GM19438 (cell line): ENCODE measurements at regions not wholly inside any gene's neighbourhood (a gene's known extent, or its start where the extent isn't known, plus 50 kb on each side); places are given as distances from the start of the nearest gene placed in this dataset.

Experiments used
- ATAC-seq: cut with Tn5 transposase; IDR thresholded peaks from one replicate; pipeline ENCODE4 v1.9.1; 2021; ENCODE audit warnings: low read depth; ENCODE audit not compliant: unreplicated experiment

DNA sequence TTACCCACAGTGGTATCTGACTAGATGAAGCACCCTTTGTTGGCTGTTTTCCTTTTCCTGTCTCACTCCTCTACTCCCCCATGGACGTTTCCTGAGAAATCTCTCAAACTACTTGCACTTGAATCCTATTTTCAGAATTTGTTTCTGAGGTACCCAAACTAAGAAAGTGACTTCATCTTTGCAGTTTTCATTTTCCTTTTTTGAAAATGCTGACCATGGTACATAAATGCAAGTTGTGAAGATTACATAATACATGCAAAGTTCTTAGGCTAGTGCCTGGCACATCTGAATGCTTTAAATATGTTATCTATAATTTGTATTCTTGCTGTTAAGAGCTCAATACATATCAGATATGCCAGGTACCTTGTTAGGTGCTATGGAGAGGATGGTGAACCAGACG is 644.7 kb upstream of the TENM4 start:
- no peak for ATAC-seq

DNA sequence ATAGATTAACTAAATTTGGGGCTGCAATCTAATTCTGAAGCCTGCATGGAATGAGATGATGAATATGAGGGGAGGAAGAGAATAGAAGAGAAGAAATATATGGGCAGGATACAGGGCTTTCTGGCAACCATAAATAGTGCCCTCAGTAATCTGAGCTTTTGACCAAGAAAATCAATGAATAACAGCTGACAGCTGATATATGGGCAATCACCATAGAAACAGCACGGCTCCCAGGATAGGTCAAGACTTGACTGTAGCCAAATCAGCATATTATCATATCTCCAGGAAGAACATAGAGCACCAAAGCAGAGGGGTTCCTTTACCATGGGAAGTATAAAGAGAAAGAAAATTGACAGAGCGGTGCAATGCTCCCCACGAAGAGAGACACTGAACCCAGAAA is 643.8 kb upstream of the TENM4 start:
- no peak for ATAC-seq

- no peak for ATAC-seq
Observed at GRCh38 chr11:80083531-80083951, 642.7 kb upstream of the TENM4 start.

- ATAC-seq = no peak
Observed at GRCh38 chr11:80082406-80082805, 641.6 kb upstream of the TENM4 start.

GRCh38 chr11:80077113-80077512 is 636.3 kb upstream of the TENM4 start:
- no peak for ATAC-seq

DNA sequence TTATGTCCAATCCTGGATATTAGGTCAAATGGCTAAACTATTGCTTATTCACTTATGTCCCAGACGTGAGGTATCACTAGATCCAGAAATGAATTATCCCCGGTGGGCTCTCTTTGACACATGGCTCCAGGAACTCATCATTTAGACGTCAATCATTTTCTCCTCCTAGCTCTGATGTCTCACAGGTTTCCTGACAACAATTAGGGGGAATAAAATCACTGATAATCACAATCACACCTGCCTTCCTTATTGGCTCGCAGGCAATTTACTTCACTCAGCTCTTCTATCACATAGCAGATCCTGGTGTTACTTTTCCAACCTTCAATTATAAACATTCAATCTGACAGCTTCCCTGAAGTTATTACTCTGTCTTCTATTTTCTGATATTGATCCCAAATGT is 634.0 kb upstream of the TENM4 start:
- ATAC-seq = no peak

GRCh38 chr11:80066291-80066690 is 625.5 kb upstream of the TENM4 start:
- no peak for ATAC-seq

DNA sequence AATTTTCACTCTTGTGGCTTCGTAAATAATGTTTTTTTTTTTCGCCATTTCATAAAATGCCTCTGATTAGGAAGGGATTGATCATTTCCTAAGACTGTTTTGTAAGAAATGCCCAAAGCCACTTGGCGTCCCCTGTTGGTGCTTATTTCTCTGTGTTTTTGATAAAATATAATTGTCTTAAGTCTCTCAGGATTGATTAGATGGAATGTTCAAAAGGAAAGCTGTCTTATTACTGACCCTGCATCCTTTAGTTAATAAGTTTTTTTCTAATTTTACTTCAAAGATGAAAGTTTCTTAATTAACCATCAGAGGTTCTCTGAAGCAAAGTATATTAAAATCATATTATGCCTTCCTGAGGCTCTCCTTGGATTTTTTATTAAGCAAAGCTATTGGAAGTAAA is 624.3 kb upstream of the TENM4 start:
- ATAC-seq = no peak

DNA sequence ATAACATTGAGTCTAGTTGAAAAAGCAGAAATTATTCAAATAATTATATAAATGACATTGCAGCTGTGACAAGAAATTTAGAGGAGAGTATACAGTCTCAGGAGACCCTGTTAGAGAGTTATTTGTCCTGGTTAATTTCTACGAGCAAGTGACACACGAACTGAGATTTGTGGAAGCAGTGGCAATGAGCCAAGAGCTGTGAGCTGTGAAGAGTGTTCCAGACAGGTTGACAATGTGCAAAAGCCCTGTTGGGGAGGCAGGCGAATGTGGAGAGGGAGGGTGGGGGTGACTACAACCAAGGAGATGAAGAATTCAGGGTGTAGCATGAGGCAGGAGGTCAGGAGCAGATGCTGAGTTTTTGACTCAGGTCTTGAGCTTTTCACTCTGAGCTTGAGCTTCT is 620.2 kb upstream of the TENM4 start:
- no peak for ATAC-seq

DNA sequence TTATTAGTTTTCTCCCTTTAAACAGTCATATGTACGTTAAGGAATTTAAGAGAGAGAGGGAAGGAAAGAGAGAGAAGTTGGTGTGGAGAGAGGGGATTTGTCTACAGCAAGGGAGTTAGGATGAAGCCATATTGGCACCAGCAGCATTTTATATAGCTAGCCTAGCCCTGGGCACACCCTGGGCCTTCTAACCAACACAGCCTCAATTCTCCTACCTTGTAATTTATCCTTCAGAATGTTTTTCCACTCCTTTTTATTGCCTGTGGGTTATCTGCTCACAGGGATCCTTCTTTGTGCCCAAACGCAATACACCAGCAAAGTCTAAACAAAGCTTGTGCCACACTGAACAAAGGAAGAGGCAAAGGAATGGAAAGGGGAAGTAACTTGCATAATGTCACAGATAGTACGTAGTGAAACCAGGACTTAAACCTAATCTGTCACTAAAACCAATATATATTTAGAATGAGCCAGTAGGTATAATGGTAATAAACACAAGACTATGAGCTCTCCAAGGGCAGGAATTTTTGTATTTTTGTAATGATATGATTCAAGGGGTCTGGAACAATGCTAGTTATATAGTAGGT is 613.8 kb upstream of the TENM4 start:
- no peak for ATAC-seq

DNA sequence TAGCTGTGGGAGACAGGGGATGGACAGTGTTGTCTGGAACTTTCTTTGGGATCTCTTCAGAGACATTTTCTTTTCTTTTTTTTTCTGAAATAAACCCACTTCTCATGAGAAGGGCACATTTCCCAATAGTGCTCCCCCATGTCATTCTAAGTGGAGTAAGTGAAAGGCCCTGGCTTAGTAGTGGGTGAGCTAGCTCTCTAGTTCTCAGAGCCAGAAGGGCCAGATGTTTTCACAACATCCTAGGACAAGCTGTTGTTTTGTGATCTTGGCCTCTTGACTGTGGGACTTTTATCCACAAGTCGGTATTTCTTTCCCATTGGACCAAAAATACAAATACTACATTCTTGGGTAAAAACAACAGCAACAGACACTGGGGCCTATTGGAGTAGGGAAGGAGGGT is 607.7 kb upstream of the TENM4 start:
- no peak for ATAC-seq

DNA sequence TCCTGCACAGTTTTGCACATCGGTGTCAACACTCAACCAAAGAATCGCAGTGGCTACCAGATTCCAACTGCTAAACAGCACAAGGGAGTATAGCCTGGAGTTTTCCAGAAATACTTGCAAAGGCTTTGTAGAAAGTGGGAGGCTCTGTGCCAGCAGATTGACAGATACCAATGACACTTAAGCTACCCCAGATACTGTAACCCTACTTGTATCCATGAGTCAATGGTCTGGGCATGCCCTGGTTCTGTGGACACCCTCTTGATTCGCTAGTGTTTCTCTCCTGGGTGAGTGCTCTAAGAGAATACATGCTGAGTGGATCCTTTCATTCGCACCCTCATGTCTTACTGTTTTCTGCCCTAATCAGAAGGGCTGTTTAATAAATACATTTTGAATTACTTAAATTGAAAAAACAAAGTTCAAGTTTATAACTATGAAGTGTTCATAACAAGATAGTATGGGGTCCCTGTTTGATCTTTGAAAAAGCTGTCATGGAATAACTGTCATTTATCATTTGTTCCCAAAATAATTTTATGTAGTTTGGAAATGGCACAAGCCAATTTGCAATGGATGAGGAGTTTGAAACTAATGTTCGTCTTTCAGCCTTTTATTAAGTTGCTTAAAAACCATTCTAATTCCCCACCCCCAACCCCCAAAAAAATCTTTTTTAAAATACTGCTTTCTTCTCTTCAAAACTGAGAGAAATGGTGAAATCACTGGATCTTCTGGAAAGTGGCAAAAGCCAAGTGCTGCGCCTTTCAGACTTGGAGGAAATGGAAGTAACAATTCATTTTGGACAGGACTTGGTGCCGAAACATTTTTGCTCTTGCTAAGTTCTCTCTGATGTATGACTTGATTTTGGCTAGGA is 600.5 kb upstream of the TENM4 start:
- ATAC-seq = no peak

DNA sequence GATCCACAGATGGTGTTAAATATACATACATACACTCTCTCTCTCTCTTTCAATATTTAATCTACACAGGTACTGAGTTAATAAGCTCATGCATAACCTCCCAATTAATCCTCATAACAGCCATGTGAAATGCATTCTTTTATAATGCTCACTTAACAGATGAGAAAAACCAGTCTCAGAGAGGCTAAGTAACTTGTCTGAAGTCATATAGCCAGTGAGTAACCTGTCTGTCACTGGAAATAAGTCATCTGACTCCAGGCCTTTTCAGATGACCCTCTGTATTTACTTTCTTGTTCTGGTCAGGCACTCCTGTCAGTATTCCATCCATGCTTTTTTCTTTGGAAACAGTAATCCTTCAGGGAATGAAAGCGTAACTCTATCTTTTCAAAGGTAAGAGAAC is 594.0 kb upstream of the TENM4 start:
- ATAC-seq = no peak

DNA sequence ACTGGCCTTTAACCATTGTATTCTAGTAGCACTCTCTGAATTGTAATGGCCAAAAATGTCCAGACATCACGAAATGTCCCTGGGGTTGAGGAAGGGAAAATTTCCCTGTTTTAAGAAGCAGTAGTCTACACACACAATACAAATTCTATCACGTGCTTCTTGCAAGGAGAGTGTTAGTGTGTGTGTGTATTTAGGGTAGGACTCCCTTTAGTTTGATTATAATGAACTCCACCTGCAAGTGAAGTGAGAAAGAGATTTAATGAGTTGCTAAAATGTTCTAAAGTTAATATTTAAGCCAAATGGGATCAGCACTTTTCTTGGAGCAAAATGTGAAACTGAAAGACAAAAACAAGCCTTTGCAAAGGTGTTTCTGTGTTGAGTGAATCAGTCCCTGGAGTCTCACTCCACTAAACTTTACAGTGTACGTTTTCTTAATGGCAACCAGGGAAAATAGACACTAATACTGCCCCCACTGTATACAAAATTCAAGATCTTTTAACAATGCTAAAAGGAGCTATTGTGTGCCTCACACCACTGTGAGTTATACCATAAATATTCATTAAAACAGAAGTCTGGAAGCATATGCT is 590.3 kb upstream of the TENM4 start:
- ATAC-seq = no peak

GRCh38 chr11:80028998-80029397 is 588.2 kb upstream of the TENM4 start:
- ATAC-seq = no peak

- no peak for ATAC-seq
Observed at GRCh38 chr11:80024119-80024518, 583.3 kb upstream of the TENM4 start.

DNA sequence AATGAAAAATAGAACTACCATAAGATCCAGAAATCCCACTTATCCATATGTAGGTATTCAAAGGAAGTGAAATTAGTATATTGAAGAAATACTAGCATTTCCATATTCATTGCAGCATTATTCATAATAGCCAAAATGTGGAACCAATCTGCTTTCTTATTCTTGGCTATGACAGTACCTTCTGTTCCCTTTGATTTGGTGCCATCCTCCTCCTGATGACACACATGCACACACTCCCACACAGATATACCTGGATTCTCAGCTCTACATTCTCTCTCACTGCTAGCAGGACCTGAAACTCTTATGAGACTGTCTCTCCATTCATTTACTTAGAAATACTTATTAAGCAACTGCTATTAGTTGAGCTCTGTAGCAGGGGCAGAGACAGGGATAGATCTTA is 582.6 kb upstream of the TENM4 start:
- ATAC-seq = no peak

DNA sequence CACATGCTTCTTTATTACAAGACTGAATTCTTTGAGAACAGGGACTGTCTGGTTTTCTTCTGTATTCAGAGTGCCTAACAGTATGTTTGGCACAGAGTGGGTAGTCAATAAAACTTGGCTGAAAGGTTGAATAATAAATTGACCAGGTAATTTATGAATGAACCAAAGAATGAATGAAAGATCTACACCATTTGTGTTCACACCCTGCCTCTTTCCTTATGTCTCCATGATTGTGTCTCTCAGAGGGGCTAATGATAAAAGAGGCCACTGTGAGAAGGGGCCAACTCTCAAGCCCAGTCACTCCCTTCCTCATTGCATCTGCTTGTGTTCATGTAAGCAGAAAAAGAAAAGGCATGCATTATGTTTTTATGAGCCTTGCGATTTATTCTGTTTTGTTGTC is 569.7 kb upstream of the TENM4 start:
- ATAC-seq = no peak

DNA sequence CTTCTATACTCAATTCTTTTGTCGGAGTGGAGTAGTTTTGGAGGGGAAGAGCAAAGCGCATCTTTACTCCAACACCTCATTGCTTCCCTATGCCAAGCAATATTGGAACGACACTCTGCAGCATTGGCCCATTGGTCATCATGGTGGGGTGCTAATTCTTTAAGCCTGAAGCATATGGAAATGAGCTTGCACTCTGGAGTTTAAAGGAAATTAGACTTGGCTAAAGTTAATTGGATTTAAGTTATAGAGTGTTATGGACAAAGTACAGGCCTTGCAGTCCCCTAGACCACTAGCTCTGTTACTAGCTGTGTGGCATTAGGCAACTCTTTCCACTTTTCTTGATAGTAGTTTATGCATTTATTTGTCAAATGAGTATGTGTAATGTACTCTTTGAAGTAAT is 568.3 kb upstream of the TENM4 start:
- no peak for ATAC-seq

DNA sequence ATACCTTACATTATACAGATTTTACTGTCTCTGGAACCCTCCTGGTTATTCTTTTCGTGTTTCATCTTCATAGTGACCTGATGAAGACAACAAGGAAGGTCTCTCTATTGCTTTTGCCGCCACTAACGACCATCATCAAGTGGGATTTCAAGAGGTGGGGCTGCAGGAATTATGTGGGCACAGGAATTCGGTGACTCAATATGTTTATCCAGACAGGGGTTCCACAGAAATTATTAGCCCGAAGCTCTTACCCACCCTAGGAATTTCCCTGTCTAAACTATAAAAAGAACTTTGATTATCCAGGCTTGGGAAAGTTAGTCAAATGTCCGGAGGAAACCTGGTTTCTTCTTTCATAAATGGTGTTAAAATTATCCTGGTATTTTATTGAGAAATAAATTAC is 566.8 kb upstream of the TENM4 start:
- ATAC-seq = no peak

- ATAC-seq = no peak
Observed at GRCh38 chr11:79990141-79990540, 549.3 kb upstream of the TENM4 start.

GRCh38 chr11:79982185-79982584 is 541.4 kb upstream of the TENM4 start:
- no peak for ATAC-seq
